ENCODE measurements at regions not wholly inside any gene's neighbourhood (a gene's known extent, or its start where the extent isn't known, plus 50 kb on each side); places are given as distances from the start of the nearest gene placed in this dataset.

- no peak for TF ChIP-seq CTCF (IDR thresholded peaks at IDR 0.05; ENCODE audit: borderline replicate concordance, extremely low read depth, low read length, poor library complexity, severe bottlenecking)
- no peak for TF ChIP-seq EZH2 (IDR thresholded peaks at IDR 0.05; ENCODE audit: borderline replicate concordance, low read depth, low read length, severe bottlenecking)
Measured at GRCh38 chr5:57940236-57940635, 457.6 kb upstream of the ACTBL2 start.
